NCI-H69 (cell line): ENCODE measurements at regions not wholly inside any gene's neighbourhood (a gene's known extent, or its start where the extent isn't known, plus 50 kb on each side); places are given as distances from the start of the nearest gene placed in this dataset.

Experiments
- DNase-seq: peaks from one replicate; lab custom pipeline; 2025; lab: John Stamatoyannopoulos, UW

- no peak for DNase-seq
Observed at GRCh38 chr2:133768658-133769435, 200.6 kb upstream of the NCKAP5 start.

GRCh38 chr2:133773854-133774653, 205.8 kb upstream of the NCKAP5 start:
- DNase-seq: no peak

- DNase-seq: no peak
Observed at GRCh38 chr2:133774654-133775015, 206.4 kb upstream of the NCKAP5 start.

- no peak for DNase-seq
Observed at GRCh38 chr2:133776936-133777573, 208.8 kb upstream of the NCKAP5 start.

- DNase-seq: no peak
Observed at GRCh38 chr2:133777574-133777960, 209.3 kb upstream of the NCKAP5 start.

- peak; percentile 29 for DNase-seq
Observed at GRCh38 chr2:133780099-133780996, 212.1 kb upstream of the NCKAP5 start.

- no peak for DNase-seq
Observed at GRCh38 chr2:133780997-133781513, 212.8 kb upstream of the NCKAP5 start.

GRCh38 chr2:133787207-133787606, 218.9 kb upstream of the NCKAP5 start:
- no peak for DNase-seq

- no peak for DNase-seq
Observed at GRCh38 chr2:133787651-133788050, 219.4 kb upstream of the NCKAP5 start.

- DNase-seq: no peak
Observed at GRCh38 chr2:133788386-133788785, 220.1 kb upstream of the NCKAP5 start.

GRCh38 chr2:133789743-133790142, 221.5 kb upstream of the NCKAP5 start:
- DNase-seq: no peak

GRCh38 chr2:133790711-133791110, 222.4 kb upstream of the NCKAP5 start:
- DNase-seq: no peak

- no peak for DNase-seq
Observed at GRCh38 chr2:133791191-133791590, 222.9 kb upstream of the NCKAP5 start.

- DNase-seq: no peak
Observed at GRCh38 chr2:133792223-133792622, 224.0 kb upstream of the NCKAP5 start.

GRCh38 chr2:133794114-133794513, 225.9 kb upstream of the NCKAP5 start:
- DNase-seq: no peak

GRCh38 chr2:133801946-133802345, 233.7 kb upstream of the NCKAP5 start:
- DNase-seq: no peak

GRCh38 chr2:133802409-133803039, 234.3 kb upstream of the NCKAP5 start:
- no peak for DNase-seq

- no peak for DNase-seq
Observed at GRCh38 chr2:133806564-133806963, 238.3 kb upstream of the NCKAP5 start.

- no peak for DNase-seq
Observed at GRCh38 chr2:133809485-133809884, 241.2 kb upstream of the NCKAP5 start.

GRCh38 chr2:133810559-133810958, 242.3 kb upstream of the NCKAP5 start:
- no peak for DNase-seq
